ENCODE measurements at regions not wholly inside any gene's neighbourhood (a gene's known extent, or its start where the extent isn't known, plus 50 kb on each side); places are given as distances from the start of the nearest gene placed in this dataset.

DNA sequence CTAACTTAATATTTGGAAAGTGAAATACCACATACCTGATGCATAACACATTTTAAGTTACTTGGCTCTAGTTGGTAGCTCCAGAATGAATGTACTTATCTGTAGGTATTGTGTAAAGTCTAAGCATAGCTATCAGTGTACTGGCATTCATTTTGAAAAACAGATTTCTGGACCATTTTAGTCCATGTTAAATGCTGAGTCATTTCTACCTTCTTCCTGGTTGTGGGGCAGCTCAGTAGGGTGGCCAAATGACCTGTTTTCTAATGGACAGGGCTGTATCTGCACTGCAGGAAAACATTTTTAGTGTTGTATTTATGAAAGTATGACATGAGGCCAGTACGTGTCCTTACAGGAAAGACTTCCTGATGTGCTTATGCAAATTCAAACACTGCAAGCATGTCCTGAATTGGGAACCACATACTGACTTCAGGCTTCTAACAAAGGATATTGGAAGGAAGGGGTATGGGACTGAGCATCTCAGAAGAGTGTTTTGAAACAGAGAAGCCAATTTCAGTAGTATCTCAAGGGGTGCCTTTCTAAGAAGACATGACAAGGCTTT is 300.3 kb upstream of the B3GALT2 start:
- no peaks in the 10 kb centered on the region for H3K4me1 ChIP-seq (ENCODE audit: insufficient read depth, low read length)
- H3K9me3 ChIP-seq (ENCODE audit: control insufficient read depth, insufficient read depth, low read length), result no peaks in the 10 kb centered on the region; the same call in 1 of the 2 replicates
- no peak overlapping the region for H3K9ac ChIP-seq (ENCODE audit: low read depth, low read length)
- no peaks in the 10 kb centered on the region for H3K36me3 ChIP-seq (ENCODE audit: insufficient read depth, low read length)

DNA sequence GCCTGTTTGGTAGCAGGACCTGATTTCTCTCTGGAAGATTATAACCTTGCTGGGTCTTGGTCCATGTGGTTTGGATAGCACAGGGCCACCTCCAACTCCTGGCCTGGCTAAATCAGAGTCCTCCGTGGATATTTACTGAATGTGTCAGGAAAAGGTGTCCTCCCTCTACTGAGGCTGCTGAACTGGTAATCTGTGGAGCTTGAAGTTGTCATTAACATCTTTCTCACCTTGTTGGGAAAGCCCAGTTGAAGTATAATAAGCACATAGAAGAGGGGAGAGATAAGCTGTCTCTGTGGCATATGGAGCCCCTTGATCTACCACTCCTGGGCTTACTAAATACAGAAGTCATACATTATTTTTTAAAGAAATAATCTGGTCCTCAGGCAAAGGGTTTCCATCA is 294.3 kb upstream of the B3GALT2 start:
- Histone ChIP-seq H3K36me3 (ENCODE audit: insufficient read depth, low read length) (no peaks in the 10 kb centered on the region), H3K9me3 (ENCODE audit: control insufficient read depth, insufficient read depth, low read length) (no peaks in the 10 kb centered on the region), H3K9ac (ENCODE audit: low read depth, low read length) (no peak overlapping the region), H3K4me1 (ENCODE audit: insufficient read depth, low read length) (no peaks in the 10 kb centered on the region)

DNA sequence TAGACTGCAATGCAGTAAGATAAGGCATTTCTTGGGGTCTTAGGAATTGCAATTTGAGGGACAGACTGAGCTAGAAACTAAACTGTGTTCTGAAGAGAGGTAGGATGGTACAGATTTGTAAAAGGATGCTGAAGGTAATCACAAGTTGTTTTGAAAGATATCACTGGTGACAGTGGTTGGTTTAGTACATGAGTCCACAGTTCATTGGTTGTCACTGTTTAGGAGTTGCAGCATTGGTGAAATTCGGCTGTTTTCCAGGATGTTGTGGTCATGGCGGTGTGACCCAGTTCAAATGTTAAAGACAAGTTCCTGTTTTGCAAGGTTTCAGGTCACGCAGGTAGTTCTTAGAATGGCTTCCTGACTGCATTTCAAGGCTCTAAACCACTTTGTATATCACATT is 292.8 kb upstream of the B3GALT2 start:
- no peaks in the 10 kb centered on the region for H3K36me3 ChIP-seq (ENCODE audit: insufficient read depth, low read length)
- H3K9ac ChIP-seq (ENCODE audit: low read depth, low read length), result no peak overlapping the region
- H3K4me1 ChIP-seq (ENCODE audit: insufficient read depth, low read length), result no peaks in the 10 kb centered on the region
- no peaks in the 10 kb centered on the region for H3K9me3 ChIP-seq (ENCODE audit: control insufficient read depth, insufficient read depth, low read length)

DNA sequence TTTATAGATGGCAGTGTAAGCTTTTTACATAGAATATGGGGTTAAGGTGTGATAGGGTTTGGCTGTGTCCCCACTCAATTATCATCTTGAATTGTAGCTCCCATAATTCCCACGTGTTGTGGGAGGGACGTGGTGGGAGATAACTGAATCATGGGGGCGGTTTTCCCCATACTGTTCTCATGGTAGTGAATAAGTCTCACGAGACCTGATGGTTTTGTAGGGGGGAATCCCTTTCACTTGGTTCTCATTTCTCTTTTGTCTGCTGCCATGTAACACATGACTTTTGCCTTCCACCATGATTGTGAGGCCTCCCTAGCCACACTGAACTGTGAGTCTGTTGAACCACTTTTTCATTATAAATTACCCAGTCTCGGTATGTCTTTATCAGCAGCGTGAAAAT is 290.3 kb upstream of the B3GALT2 start:
- no peaks in the 10 kb centered on the region for H3K4me1 ChIP-seq (ENCODE audit: insufficient read depth, low read length)
- H3K36me3 ChIP-seq (ENCODE audit: insufficient read depth, low read length), result no peaks in the 10 kb centered on the region
- H3K9ac ChIP-seq (ENCODE audit: low read depth, low read length), result no peak overlapping the region
- no peaks in the 10 kb centered on the region for H3K9me3 ChIP-seq (ENCODE audit: control insufficient read depth, insufficient read depth, low read length)

DNA sequence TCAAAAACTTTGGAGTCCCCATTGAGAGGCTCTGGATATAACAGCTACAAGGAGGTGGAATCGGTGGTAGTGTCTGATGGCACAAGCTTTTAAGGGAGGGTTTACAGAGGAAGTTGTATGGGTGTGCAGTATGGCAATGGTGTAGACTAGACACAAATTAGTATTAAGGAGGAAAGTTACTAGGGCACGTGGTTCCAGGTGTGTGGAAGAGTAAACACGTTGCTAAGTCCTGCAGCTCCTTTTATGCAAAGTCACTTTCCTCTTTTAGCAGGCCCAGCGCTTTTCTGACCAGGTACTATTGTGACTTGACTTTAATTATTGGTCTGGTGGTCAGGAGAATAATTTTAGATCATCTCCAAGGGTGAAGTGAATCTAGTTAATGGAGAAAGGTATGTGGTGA is 287.5 kb upstream of the B3GALT2 start:
- Histone ChIP-seq H3K9ac (ENCODE audit: low read depth, low read length) (no peak overlapping the region), H3K9me3 (ENCODE audit: control insufficient read depth, insufficient read depth, low read length) (no peaks in the 10 kb centered on the region), H3K36me3 (ENCODE audit: insufficient read depth, low read length) (no peaks in the 10 kb centered on the region), H3K4me1 (ENCODE audit: insufficient read depth, low read length) (no peaks in the 10 kb centered on the region)

DNA sequence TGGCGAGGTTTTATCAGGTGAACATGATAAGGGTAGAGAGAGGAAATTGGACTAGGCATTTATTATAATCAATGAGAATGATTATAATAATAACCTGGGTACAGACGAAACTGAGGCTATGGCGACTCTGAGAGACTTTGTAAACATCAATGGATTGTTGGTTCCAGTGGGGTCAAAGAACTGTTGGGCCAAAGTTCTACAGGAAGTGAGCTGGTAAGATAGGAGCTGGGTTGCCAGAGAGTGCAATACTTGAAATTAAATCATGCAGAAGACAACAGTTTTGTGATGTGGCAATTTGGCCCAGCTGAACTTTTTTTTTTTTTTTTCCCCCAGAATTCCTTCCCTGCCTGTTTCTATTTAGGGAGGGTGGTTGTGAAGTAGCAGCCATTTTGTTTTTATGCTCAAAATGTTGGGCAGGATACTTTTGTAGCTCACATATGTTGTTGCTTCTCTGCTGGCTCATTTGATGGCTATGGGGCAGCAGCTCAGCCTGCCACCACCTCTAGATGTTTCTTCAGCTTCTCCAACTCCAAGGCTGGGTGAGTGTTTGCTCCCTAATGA is 286.5 kb upstream of the B3GALT2 start:
- no peaks in the 10 kb centered on the region for H3K36me3 ChIP-seq (ENCODE audit: insufficient read depth, low read length)
- H3K4me1 ChIP-seq (ENCODE audit: insufficient read depth, low read length), result no peaks in the 10 kb centered on the region
- no peak overlapping the region for H3K9ac ChIP-seq (ENCODE audit: low read depth, low read length)
- H3K9me3 ChIP-seq (ENCODE audit: control insufficient read depth, insufficient read depth, low read length), result no peaks in the 10 kb centered on the region

DNA sequence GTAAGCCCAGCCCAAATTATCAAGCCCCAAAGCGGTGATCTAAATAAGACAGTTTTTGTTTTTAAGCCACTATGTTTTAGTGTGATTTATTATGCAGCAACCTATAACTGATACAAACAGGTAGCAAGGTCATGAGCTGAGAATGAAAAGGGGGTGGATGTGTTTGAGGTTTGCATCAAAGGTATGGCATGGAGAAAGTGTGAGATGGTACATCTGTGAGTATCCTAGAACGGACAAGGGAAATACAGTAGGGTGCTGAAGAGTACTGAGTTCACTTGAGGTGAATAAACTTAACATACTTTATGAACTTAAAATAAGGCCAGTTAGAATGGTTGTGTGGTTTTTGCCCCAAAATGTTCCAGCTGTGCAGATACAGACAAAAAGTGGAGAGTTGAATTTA is 286.0 kb upstream of the B3GALT2 start:
- no peak overlapping the region for H3K9ac ChIP-seq (ENCODE audit: low read depth, low read length)
- H3K36me3 ChIP-seq (ENCODE audit: insufficient read depth, low read length), result no peaks in the 10 kb centered on the region
- H3K4me1 ChIP-seq (ENCODE audit: insufficient read depth, low read length), result no peaks in the 10 kb centered on the region
- H3K9me3 ChIP-seq (ENCODE audit: control insufficient read depth, insufficient read depth, low read length), result no peaks in the 10 kb centered on the region

DNA sequence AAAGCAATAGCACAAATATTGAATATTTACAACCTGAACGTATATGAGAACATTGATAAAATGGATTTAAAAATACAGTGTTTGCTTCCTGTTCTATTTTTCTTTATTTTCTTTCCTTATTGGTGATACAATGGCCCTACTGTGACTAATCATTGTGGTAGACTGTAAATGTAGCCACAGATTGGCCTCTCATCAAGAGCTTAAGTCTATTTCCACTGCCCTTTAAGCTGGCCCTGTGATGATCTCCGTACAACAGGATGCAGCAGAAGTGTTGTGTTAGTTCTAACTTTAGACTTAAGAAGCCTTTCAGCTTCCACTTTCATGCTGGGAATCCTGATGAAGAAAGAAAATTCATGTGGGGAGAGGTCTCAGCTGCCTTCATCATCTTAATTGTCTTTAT is 285.6 kb upstream of the B3GALT2 start:
- no peaks in the 10 kb centered on the region for H3K36me3 ChIP-seq (ENCODE audit: insufficient read depth, low read length)
- H3K9me3 ChIP-seq (ENCODE audit: control insufficient read depth, insufficient read depth, low read length), result no peaks in the 10 kb centered on the region
- H3K4me1 ChIP-seq (ENCODE audit: insufficient read depth, low read length), result no peaks in the 10 kb centered on the region
- no peak overlapping the region for H3K9ac ChIP-seq (ENCODE audit: low read depth, low read length)

DNA sequence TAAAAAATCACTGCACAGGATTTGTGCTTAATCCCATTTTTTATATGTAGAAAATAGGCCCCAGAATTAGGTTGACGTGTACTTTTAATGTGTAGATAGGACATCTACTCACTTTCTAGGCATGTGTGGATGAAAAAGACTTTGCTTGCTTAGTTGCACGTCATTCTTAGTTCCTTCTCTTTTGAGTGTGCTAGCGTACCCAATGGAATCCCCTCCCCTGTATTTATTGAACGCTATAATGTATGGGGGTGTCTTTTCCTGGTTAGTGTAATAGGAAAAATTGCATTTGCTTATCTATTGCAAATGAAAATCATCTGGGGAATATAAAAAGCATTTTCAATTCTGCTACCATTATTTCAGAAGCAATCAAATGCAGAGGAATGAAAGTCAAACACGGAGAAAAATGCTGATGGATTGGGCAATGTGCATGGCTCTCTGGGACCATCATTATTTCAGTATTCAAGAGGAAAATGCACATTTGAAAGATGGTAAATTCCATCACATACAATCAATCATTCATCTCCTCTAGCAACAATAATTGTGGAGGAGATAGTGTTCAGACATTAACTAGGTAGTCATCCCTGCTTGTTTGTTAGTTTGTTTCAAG is 277.0 kb upstream of the B3GALT2 start:
- Histone ChIP-seq H3K9me3 (ENCODE audit: control insufficient read depth, insufficient read depth, low read length) (no peaks in the 10 kb centered on the region), H3K4me1 (ENCODE audit: insufficient read depth, low read length) (peaks cover 10% of the 10 kb centered on the region), H3K36me3 (ENCODE audit: insufficient read depth, low read length) (no peaks in the 10 kb centered on the region), H3K9ac (ENCODE audit: low read depth, low read length) (no peak overlapping the region)

DNA sequence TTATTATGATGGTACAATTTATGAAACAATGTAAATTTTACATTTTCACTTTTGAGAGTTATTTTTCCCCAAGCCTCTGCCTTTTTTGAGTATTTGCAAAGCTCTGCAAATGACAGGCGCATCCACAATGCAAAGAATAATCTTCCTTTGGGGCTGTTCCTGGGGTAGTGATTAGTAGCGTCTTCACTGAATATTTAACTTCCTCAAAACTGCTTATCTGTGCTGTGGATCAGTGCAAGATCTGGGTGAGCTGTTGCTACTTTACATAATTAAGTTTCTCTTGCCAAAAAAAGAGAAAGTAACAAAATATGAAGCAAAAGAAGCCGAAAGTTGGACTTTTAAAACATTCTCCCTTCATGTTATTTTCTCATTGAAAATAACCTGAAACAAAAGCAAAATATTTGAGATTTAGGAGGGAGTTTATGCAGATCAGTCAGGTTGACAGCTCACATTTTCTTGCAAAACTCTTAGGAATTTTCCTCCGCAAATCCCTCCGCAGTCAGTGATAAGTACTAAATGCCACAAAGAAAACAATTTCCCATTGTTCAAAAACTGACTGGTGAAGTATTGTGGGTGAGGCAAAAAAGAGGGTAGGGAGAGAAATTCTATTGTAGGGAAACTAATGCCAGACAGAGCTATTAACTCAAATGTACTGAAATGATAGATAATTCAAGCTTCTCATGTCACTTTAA is 276.4 kb upstream of the B3GALT2 start:
- Histone ChIP-seq H3K4me1 (ENCODE audit: insufficient read depth, low read length) (peaks cover 10% of the 10 kb centered on the region), H3K36me3 (ENCODE audit: insufficient read depth, low read length) (no peaks in the 10 kb centered on the region), H3K9ac (ENCODE audit: low read depth, low read length) (no peak overlapping the region), H3K9me3 (ENCODE audit: control insufficient read depth, insufficient read depth, low read length) (no peaks in the 10 kb centered on the region)

DNA sequence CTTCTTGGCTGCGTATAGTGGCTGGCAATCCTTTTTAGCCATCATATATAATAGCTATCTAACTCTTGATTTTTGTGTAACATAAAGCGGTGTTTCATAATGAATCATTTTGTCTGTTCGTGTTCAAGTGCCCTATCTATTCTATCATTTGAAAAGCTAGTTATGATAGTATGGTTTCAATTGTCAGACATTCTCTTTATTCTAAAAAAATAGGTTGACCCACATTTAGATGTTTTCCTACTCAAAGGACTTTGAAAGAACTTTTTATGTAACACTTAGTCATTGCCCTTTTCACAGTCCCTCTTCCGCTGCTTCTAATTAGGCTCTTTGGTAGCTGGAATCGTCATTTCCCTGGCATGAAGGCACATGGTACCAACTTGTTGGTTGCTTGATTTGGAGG is 272.2 kb upstream of the B3GALT2 start:
- no peaks in the 10 kb centered on the region for H3K36me3 ChIP-seq (ENCODE audit: insufficient read depth, low read length)
- H3K9me3 ChIP-seq (ENCODE audit: control insufficient read depth, insufficient read depth, low read length), result no peaks in the 10 kb centered on the region
- peaks cover 10% of the 10 kb centered on the region for H3K4me1 ChIP-seq (ENCODE audit: insufficient read depth, low read length)
- H3K9ac ChIP-seq (ENCODE audit: low read depth, low read length), result no peak overlapping the region

DNA sequence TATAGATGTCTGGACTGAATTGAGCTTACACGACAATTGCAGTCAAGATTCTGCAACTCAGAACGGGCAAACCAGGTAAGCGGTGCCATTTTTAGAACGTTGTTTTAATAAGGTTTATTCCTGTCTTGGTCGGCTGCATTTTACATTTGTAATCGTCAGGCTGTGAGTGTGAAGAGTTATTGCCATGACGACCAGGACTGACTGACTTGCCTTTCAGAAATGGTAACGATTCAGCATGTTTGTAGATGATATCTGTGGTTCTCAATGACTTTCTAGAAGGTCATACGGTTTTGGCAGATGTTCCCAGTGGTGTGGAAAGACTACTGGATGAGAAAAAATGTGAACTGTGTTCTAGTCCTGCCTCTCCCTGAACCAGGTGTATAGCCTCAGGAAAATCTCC is 271.3 kb upstream of the B3GALT2 start:
- H3K4me1 ChIP-seq (ENCODE audit: insufficient read depth, low read length), result peaks cover 3% of the 10 kb centered on the region; the same call in 1 of the 2 replicates
- H3K9ac ChIP-seq (ENCODE audit: low read depth, low read length), result no peak overlapping the region
- H3K36me3 ChIP-seq (ENCODE audit: insufficient read depth, low read length), result no peaks in the 10 kb centered on the region
- no peaks in the 10 kb centered on the region for H3K9me3 ChIP-seq (ENCODE audit: control insufficient read depth, insufficient read depth, low read length)

DNA sequence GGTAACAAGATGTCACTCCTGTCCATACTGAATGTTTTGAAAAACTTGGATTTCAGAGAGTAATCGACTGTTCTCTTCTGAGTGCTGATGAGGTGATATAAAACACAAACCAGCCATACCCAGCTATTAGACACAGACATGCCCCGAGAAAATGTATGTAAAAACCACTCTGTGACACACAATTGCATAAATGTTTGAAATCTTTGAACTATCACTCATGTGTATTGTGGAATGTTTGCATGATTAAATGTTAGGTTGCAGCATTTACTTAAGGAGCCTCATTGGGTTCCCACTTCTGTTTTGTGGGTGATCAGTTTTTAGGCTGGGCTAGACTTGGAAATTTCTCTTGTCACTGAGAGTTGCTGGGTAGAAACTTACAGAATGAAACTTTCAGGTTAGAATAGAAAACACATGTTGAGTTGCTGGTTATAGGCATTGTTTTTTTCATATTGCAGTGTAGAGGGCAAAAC is 270.4 kb upstream of the B3GALT2 start:
- Histone ChIP-seq H3K4me1 (ENCODE audit: insufficient read depth, low read length) (no peaks in the 10 kb centered on the region), H3K9ac (ENCODE audit: low read depth, low read length) (no peak overlapping the region), H3K9me3 (ENCODE audit: control insufficient read depth, insufficient read depth, low read length) (no peaks in the 10 kb centered on the region), H3K36me3 (ENCODE audit: insufficient read depth, low read length) (no peaks in the 10 kb centered on the region)

DNA sequence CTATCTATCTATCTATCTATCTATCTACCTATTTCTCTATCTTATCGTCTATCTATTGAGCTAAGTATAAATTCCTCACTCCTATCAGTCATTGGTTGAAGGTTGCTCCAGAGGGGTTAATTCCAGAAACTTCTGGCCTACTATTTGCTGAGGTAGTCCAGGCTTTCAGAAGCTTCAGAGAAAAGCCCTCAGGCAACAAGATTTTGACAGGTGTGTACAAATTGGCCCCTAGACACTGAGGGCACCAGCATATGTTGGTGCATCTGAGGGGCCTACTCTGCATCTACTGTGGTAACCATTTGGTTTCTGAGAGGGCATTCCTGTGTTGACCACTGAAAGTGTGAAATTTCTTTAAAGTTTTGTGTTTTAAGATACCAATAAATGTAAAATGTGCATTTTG is 265.2 kb upstream of the B3GALT2 start:
- Histone ChIP-seq H3K36me3 (ENCODE audit: insufficient read depth, low read length) (no peaks in the 10 kb centered on the region), H3K9me3 (ENCODE audit: control insufficient read depth, insufficient read depth, low read length) (no peaks in the 10 kb centered on the region), H3K9ac (ENCODE audit: low read depth, low read length) (no peak overlapping the region), H3K4me1 (ENCODE audit: insufficient read depth, low read length) (no peaks in the 10 kb centered on the region)

DNA sequence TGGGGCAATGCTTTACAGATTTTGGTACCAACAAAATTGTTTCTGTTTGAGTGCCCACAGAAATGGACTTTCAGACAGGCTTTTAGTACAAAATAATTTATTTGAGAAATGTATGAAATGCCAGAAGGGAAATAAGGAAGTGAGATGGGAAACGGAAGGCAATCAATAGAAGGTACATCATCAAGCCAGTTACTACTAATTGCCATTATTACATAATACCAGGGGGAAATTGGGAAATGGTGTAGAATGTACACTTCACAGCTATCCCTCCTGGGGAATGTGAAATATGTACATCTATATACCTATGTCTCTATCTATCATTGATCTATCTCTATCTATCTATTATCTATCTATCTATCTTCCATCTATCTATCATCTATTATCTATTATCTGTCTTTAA is 264.6 kb upstream of the B3GALT2 start:
- H3K9me3 ChIP-seq (ENCODE audit: control insufficient read depth, insufficient read depth, low read length), result no peaks in the 10 kb centered on the region
- no peaks in the 10 kb centered on the region for H3K4me1 ChIP-seq (ENCODE audit: insufficient read depth, low read length)
- no peaks in the 10 kb centered on the region for H3K36me3 ChIP-seq (ENCODE audit: insufficient read depth, low read length)
- H3K9ac ChIP-seq (ENCODE audit: low read depth, low read length), result no peak overlapping the region
